ENCODE measurements at regions not wholly inside any gene's neighbourhood (a gene's known extent, or its start where the extent isn't known, plus 50 kb on each side); places are given as distances from the start of the nearest gene placed in this dataset.

GRCh38 chr1:239255628-239256160, 130.7 kb upstream of the CHRM3 start:
- no peak overlapping the region for H3K4me3 ChIP-seq (ENCODE audit: low read depth, low read length)
- TF ChIP-seq CTCF (IDR thresholded peaks at IDR 0.05; ENCODE audit: borderline replicate concordance, insufficient read depth, low read depth, low read length): no peak

GRCh38 chr1:239254999-239255398, 131.4 kb upstream of the CHRM3 start:
- no peak for TF ChIP-seq CTCF (IDR thresholded peaks at IDR 0.05; ENCODE audit: borderline replicate concordance, insufficient read depth, low read depth, low read length)
- no peak overlapping the region for H3K4me3 ChIP-seq (ENCODE audit: low read depth, low read length)

- H3K4me3 ChIP-seq (ENCODE audit: low read depth, low read length): no peak overlapping the region
- no peak for TF ChIP-seq CTCF (IDR thresholded peaks at IDR 0.05; ENCODE audit: borderline replicate concordance, insufficient read depth, low read depth, low read length)
Observed at GRCh38 chr1:239253032-239253431, 133.3 kb upstream of the CHRM3 start.

- H3K4me3 ChIP-seq (ENCODE audit: low read depth, low read length): no peak overlapping the region
- TF ChIP-seq CTCF (IDR thresholded peaks at IDR 0.05; ENCODE audit: borderline replicate concordance, insufficient read depth, low read depth, low read length): no peak
Observed at GRCh38 chr1:239250353-239251035, 135.9 kb upstream of the CHRM3 start.

DNA sequence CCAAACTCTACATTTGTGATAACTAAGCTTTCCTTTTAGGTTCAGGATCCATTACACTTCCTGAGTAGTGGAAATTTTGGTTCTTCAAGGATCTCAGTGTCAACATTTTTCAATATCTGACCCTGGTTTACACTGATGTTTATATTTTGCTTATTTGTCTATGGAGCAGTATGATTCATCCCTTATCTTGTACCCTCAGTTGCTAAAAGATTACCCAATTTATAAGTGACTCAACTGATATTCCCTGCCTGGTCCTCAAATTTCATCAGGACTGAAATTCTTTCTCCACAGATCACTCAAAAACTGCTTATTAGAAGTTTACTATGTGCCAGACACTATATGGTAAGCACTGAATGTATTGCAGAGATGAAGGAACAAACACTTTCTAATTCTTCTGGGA, 139.1 kb upstream of the CHRM3 start:
- no peak overlapping the region for H3K4me3 ChIP-seq (ENCODE audit: low read depth, low read length)
- TF ChIP-seq CTCF (IDR thresholded peaks at IDR 0.05; ENCODE audit: borderline replicate concordance, insufficient read depth, low read depth, low read length): no peak

- H3K4me3 ChIP-seq (ENCODE audit: low read depth, low read length): no peak overlapping the region
- TF ChIP-seq CTCF (IDR thresholded peaks at IDR 0.05; ENCODE audit: borderline replicate concordance, insufficient read depth, low read depth, low read length): no peak
Observed at GRCh38 chr1:239244084-239244483, 142.3 kb upstream of the CHRM3 start.

GRCh38 chr1:239243006-239243405, 143.4 kb upstream of the CHRM3 start:
- no peak for TF ChIP-seq CTCF (IDR thresholded peaks at IDR 0.05; ENCODE audit: borderline replicate concordance, insufficient read depth, low read depth, low read length)
- no peak overlapping the region for H3K4me3 ChIP-seq (ENCODE audit: low read depth, low read length)

Data from GM12875 (cell line).